NCI-H82 treated with DMSO at 0.1 percent for 48 hours (cell line): ENCODE measurements at regions not wholly inside any gene's neighbourhood (a gene's known extent, or its start where the extent isn't known, plus 50 kb on each side); places are given as distances from the start of the nearest gene placed in this dataset.
"Not testable (repeated sequence)": the region's sequence is repeated elsewhere in the genome, so short reads cannot be mapped to it uniquely, and the experiment has no call there.

ENCODE experiments used
- DNase-seq: peaks from one replicate; lab custom pipeline; 2025; ENCODE audit not compliant: unreplicated experiment; lab: John Stamatoyannopoulos, UW

DNA sequence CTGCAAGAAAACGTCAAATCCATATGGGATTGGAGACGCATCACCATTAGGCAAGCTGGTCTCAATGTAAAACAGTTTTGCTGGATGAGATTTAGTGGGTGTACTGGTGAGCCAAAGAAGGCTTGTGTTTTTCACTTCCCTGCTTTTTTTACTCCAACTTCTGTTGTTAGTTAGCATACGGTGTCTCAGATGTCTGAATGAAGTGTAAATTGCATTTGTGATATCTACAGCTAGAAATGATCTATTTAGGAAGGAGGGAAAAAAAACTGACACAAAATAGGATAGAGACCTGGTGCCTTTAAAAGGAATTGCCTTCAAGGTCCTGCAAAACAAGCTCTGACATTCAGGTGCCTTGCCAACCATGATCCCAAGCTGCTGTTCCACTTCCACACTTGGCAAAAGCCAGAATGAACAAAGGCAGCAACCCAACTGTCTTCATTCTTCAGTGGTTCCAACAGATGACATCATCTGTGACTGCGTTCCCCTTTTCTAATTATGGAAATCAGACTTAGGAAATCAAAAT, 104.2 kb upstream of the RAI14 start:
- DNase-seq: no peak

DNA sequence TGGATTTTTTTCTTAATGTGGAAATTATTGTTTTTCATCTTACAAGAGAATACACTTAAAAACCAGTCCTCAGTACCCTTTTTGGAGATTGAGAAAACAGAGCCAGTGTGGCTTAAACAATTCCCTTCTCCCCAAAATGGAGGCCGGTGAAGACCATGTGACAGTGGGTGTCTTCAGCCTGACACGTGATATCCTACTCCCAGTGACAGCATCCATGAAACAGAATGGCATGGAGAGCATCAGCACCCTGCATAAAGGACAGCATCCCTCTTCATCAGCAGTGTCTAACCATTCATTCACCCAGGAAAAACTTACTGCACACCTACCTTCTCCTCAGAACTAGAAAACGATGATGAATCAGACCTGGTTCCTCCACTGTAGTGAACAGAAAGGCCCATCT, 103.4 kb upstream of the RAI14 start:
- DNase-seq: no peak

DNA sequence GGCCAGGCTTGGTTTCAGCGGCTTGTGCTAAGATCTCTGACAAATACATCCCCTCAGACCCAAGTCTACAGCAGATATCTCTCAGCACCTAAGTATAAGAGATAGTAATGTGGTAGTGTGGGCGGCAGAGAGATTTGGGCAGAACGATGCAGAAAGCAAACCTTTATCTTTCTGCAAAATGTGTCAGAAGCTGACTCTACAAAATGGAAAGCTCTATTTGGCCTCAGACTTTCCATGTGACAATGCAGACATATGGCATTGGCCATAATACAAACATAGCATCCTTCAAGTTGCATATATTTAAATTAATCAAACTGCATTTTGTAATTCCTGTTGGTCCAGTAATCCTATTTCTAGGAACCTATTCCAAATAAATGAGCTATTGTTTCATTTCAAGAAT, 102.5 kb upstream of the RAI14 start:
- DNase-seq: no peak

DNA sequence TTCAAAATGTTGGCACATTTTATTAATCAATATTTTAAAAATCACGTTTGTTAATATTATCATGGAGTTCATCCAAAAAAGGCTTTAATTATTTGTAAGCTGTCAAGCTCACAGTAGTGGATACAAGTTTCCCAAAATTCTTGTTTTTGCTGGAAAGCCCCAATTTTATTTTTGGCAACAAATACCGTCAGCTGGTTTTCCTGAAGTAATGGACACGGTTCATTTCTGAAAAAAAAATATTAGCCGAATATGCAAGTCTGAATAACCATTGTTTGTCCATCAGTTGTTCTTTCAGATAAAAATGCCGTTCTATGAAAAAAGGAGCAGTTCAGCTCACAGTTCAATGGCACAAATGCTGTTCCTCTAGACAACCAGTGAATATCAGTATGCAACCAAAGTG, 101.5 kb upstream of the RAI14 start:
- no peak for DNase-seq

DNA sequence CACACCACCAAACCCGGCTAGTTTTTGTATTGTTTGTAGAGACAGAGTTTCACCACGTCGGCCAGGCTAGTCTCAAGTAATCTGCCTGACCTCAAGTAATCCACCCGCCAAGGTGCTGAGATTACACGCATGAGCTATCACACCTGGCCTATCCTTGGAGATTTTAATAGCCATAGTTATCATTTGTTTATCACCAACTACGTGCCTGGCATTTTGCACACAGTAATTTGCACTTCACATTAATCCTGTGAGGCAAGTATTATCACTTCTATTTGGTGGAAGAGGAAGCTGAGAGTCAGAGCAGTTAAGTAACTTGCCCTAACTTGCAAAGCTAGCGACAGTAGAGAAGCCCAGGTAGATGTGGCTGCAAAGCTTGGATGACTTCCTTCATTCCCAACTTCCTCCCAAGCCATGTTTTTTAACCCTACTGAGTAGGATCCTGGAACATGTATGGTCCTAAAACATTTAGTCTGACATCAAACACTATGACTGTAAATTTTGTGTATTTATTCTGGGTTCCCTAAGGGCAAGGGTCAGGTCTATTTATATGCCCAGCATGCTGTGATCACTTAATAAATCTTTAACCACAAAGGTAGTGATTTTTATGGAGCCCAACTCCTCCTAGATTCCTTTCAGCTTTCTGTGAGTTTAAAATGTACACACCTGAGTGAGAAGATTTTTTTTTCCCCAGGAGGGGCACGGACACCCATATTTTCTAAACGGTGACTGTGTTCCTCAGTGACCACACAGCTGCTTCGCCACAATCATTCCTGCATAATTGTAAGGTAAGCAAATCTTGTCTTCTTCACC, 100.2 kb upstream of the RAI14 start:
- no peak for DNase-seq

DNA sequence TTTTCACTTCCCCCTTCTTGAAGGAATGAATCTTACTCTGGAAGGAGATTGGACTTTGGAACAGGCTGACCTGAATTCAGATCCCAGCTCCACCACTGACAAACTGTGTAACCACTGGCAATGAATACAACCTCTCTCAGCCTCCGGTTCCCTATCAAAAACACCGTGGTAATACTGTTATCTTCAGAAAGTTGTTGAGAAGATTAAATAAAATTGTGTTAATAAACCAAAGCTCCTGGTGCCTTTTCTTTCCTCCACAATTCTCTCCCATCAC, 99.7 kb upstream of the RAI14 start:
- no peak for DNase-seq

DNA sequence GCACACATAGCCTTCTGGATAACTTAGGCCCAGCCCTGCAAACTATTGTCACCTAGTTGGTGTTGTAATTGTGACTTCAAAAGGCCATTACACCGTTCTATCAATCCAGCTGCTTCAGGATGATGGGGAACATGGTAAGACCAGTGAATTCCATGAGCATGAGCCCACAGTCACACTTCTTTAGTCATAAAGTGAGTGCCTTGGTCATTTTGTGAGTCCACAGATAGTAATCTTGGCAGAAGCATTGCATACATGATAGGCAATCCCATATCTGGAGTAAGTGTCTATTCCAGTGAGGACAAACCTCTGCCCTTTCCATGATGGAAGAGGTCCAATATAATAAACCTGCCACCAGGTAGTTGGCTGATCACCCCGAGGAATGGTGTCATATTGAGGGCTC, 94.5 kb upstream of the RAI14 start:
- DNase-seq: not testable (repeated sequence)

DNA sequence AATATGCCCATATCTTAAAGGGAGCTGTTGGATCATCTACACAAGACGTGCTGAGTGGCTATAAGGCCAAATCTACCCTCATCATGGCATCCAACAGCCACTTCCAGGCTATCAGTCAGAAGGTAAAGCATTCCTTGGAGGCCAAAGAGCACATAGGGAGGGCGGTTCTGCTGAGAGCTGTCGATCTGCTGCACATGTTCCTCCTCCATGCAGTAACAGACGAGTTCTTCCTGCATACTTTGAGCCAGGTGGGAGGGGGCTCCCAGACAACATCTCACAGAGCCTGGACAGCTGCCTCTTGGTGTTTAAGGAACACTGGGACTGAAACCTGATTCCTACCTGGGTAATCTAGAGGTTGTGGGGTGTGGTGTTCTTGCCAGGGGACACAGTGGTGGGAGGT, 93.3 kb upstream of the RAI14 start:
- no peak for DNase-seq

DNA sequence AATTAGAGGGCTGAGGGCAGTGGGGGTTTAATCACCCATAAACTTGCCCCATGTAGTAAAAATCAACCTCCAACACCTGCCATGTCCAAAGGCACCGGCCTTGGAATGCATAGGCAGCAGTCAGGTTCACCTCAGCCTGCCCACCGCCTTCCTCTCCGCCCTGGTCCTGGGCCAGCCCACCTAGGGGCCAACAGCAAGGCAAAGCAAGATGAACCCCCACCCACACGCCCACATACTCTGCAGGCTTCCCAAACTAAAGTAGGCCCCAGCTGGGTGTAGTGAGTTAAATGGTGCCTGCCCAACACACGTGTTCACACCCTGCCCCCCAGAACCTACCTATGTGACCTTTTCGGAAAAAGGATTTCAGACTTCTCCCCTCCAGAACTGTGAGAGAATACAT, 92.9 kb upstream of the RAI14 start:
- DNase-seq: no peak

DNA sequence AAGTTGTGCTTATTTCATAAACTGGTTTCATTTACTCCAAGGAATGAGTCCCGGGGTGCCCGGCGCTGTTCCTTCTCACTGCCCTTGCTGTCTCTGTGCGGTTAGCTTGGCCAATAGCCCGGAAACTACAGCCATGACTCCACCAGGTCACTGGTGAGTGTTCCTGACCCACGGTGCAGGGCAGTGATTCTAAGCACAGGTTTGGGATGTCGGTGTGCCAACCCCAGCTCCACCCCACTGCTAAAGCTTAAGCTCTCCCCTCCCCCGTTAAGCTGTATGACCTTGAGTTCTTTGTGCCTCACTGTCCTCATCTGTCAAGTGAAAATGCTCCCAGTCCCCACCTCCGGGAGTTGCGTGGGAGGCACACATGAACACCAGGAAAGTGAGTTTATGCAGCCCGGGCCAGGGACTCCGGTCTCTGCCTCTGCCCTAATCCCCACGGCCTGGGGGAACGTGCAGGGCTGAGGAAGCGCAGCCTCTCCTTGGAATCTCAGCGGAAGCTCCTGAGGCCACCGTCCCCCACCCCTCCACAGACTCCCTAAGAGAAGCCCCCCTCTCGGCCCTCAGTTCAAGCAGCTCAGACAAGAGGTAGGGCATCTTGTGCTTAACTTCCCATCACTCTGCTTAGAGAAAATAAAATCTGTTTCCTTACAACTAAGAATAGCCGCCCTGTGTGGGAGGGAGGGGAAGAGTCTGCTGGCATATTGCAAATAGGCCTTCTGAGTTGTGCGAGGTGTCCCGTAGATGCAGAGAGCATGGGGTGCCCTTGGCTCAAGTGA, 92.0 kb upstream of the RAI14 start:
- DNase-seq: no peak

DNA sequence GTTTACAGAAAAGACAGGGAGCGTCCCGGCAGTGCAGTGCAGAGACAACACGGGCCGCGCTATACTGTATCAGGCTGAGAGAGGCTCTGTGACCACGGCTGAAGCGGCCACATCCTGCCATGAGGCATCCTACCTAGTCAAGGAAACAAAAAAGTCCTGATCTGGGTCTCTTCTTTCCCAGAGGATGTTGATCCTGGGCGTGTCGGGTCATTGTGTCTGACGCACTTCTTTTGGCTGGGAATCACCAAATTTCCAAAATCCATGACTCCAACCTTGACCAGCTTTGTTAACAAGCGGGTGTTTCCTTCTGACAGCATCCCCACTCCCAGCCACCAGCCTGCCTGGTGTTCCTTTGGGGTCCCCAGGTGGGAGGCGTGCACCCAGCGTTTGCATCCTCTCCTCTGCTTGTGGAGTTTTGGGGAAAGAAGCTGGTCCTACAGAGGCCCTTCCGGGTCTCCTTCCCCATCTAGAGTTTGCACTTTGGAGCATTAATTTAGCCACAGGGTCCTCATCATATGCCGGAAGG, 91.4 kb upstream of the RAI14 start:
- DNase-seq: no peak

DNA sequence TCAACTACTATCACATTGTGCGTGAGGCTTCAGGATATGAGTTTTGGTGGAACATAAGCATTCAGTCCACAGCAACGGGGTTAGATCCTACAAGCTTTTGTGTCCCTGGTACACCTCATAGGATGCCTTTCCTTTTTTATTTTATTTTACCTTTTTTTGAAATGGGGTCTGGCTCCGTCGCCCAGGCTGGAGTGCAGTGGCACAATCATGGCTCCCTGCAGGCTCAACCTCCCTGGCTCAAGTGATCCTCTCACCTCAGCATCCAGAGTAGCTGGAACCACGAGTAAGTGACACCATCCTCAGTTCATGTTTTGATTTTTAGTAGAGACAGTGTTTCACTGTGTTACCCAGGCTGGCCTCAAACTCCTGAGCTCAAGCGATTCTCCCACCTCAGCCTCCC, 86.0 kb upstream of the RAI14 start:
- DNase-seq: no peak

DNA sequence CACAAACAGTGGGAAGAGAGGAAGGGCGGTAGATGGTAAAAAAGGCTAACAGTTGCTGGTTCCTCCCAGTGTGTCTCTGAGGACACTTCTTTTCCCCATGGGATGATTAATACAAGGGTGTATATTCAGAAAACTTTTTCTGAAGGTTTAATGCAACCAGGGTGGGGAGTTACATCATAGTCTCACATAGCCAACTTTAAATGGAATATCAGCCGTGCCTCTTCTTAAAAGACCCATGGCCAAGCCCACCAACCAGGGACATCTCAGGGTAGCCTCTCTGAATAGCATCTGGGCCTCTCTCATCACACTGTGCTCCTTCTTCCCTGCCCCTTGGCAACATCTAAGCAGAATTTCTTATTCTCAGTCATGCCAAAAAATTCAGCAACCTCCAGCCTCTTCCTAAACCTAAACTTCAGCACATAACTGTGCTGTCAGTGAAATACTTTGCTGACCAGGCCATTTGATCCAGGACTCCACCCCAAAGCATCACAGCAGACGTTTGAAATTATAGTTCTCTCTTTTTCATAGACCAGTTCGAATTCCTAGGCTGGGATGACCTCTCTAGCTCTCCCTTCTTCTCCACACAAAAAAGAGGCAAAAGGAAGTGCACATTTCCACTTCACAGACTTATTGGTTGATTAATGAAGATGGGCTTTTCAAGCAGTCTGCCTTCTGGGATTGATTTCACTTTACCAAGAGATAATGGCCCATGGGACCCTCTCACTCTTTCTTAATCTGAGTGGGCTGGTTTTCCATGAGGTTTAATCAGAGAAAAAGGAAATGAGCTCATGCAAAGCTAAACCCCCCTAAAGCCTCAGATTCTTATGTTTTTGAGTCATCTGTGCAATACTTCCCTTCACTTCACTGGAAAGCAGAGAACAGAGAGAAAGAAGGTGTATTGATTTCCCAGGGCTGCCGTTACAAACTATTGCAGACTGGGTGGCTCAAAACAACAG, 85.1 kb upstream of the RAI14 start:
- DNase-seq: no peak

DNA sequence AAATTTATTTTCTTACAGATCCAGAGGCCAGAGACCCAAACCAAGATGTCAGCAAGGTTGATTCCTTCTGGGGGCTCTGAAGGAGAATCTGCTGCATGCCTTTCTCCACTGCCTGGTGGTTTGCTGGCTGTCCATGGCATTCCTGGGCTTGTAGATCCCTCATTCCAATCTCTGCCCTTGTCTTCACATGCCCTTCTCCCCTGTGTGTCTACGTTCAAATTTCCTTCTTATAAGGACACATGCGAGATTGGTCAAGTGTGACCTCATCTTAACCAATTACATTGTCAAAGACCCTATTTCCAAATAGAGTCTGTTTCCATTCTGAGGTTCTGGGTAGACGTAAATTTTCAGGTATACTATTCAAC, 84.5 kb upstream of the RAI14 start:
- no peak for DNase-seq

DNA sequence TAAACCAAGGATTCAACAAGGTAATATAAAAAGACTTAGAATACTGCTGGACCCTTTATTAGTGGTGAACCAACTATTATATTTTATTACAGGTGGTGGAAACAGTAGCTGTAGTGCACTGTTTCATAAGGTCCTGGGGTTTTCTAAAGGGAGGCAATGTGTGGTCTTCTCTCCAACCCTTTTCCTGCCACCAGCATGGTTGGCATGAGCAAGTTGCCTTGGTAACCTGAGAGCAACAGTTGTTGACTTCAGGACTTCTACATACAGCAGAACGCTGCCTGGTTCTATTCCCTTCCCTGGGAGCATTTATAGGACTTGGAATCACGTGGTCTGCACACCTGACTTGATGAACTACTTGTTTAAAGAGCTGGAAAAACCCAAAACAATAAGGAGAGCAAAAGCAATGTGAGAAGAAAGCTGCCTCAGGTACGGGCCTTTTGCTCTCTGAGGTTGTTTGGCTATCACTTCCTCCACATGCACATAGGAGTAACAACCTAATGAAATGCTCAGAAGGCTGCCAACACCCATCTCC, 81.1 kb upstream of the RAI14 start:
- DNase-seq: no peak

DNA sequence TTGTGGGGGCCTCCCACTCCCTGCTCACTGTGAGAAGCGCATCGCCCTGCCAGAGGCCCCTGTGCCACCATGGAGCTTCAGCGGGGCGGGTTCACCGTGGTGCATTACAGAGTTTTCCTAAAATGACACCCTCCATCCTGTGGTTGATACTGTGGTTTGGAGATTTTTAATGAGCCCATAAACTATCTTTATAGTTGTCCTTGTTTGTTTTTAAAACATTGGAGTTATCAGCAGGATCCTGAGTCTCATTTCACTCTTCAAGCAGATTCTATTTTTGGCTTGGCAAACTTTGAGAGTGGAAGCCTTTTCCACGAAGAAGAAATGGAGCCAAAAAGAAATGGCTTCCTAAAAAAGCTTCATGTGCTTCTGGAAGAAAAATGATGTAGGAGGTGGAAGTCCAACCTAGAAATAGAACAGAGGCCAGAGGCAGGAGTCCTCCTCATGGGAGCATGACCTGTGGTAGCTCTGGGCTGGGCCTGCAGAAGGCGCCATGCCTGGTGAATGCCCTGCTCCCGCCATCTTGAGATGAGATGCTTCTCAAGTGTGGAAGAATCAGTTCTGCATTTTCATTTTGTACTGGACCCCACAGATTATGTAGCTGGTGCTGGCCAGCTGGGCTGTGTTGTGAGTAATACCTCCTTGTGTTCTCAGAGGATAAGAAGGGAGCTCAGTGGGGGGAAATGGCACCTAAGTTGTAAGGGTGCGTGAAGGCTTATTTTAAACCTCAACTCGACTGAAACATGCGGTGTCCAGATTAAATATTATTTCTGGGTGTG, 79.0 kb upstream of the RAI14 start:
- DNase-seq: no peak

DNA sequence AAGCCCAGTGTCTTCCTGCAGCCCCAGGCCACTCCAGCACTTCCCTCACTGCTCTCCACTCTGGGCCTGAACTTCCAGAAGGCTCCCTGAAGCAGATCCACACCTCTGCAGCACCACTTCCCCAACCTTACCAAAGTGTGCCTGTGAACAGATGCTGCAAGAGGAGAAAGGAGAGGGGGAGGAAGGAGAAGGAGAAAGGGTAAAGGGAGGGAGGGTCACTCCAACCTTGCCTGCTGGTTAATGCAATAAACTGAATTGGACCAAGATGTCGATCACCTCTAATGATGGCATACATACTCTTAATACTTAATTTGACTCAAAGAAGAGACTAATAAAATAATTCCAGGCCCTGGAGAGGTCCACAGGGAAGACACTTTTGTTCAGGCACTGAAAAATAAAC, 77.2 kb upstream of the RAI14 start:
- no peak for DNase-seq

DNA sequence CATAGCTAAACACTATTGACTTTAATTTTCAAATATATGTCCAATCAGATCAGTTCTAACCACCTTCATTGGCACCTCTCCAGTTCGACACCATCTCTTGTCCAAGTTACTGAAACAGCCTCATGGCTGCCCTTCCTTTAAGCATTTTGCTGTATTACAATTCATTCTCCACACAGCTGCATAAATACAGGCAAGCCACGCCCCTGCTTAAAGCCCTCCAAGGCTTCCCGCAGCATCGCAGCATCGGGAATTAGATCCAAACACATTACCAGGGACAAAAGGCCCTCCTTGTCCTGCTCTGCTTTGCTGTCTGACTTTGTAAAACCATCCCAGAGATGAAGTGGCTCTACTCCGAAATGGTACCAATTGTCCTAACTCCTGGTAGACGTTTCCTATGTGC, 75.1 kb upstream of the RAI14 start:
- no peak for DNase-seq

DNA sequence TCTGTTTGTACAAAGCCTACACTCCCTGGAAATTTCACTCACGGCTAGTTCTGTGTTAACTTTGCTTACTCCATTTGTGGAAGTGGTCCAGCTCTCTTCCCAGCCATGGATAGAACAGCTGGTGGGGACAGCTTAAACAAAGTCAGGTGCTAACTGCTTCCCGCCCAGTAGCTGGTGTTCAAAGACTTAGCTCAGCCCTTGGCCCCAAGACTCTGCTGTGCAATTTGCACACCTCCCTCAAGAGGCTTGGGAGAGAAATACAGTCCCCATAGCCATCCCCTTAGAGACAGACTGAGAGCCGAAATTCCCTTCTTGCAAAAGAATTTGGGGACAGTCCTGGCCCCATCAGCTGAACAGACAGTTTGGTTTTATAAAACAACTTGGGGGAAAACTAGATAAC, 73.8 kb upstream of the RAI14 start:
- no peak for DNase-seq

DNA sequence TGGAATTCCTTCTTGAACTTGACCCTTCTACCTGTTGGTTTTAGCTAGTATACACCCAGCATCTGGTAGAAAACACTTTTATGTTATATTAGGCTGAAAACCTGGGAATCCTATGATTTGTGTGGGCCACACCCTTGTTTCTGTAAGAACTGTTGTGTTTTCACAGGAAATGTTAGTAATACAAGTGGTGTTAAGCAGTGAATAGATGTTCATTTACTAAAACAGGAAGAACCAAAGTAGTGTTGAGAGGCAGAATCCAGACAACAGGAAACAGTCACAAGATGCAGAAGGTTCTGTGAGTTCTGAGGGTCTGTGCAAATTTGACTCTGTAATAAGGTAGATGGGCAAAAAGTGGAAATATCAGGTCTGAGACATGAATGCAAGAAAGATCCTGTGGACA, 73.0 kb upstream of the RAI14 start:
- DNase-seq: no peak
